PC-9 (cell line): ENCODE measurements at regions not wholly inside any gene's neighbourhood (a gene's known extent, or its start where the extent isn't known, plus 50 kb on each side); places are given as distances from the start of the nearest gene placed in this dataset.

Experiments
- CTCF ChIP-seq: fragments of 200-600 bp; sonication (generic); conservative IDR thresholded peaks from 2 replicates; pipeline ENCODE4 v1.6.1; 2017; ENCODE audit warnings: mixed run types, antibody characterized with exemption, mild to moderate bottlenecking, moderate library complexity
- EZH2 ChIP-seq: fragments of 200-600 bp; sonication (generic); IDR thresholded peaks from 2 replicates; pipeline ENCODE4 v1.8.0; 2017; ENCODE audit warnings: antibody characterized with exemption, low read depth

DNA sequence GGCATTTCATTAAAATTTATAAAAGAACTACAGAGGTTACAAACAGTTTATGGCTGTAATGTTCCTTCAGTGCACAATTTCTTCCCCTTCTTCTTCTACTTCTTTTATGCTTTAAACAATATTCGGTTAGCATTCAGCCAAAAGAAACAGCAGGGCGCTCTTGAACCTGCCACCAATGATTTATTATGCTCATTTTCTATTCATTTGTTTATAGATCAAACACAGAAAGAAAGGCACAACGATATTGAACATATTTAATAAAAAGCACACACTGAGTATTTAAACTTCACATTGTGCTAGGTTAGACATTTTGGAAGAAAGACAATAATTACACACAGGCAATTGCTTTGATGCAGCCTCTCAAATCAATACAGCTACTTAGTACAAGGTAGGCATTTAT, 1025.8 kb upstream of the LRRN3 start:
- TF ChIP-seq CTCF (no peak), EZH2 (no peak)
